K562 (cell line): ENCODE measurements at regions not wholly inside any gene's neighbourhood (a gene's known extent, or its start where the extent isn't known, plus 50 kb on each side); places are given as distances from the start of the nearest gene placed in this dataset.

Experiments used
- KDM1A ChIP-seq, 2 experiments: fragments of 450-650 bp; IDR thresholded peaks; 2 replicates each; pipeline ENCODE4 v1.6.1; 2016; ENCODE audit warnings: mild to moderate bottlenecking in 2 of 2
- PRDM10 ChIP-seq: fragments of 450-650 bp; IDR thresholded peaks from 2 replicates; pipeline ENCODE4 v1.6.1; 2018; ENCODE audit not compliant: partially characterized antibody
- ZBTB17 ChIP-seq: fragments of 450-650 bp; formaldehyde crosslinking; IDR thresholded peaks from 2 replicates; pipeline ENCODE4 v1.4.0; 2020; ENCODE audit warnings: mild to moderate bottlenecking
- ZNF280A ChIP-seq: fragments of 450-650 bp; IDR thresholded peaks from 2 replicates; pipeline ENCODE4 v1.6.1; 2018; ENCODE audit warnings: mild to moderate bottlenecking, low read depth; ENCODE audit not compliant: partially characterized antibody
- TF ChIP-seq, protein P1 (sequence below): fragments of 450-650 bp; IDR thresholded peaks from 2 replicates; pipeline ENCODE4 v1.6.1; 2016; ENCODE audit warnings: mild to moderate bottlenecking, moderate library complexity
- TF ChIP-seq, protein P2 (sequence below): sonication (generic); formaldehyde crosslinking; IDR thresholded peaks from 2 replicates; pipeline ENCODE4 v1.8.1; 2023; ENCODE audit warnings: mild to moderate bottlenecking, missing genetic modification reagents

DNA sequence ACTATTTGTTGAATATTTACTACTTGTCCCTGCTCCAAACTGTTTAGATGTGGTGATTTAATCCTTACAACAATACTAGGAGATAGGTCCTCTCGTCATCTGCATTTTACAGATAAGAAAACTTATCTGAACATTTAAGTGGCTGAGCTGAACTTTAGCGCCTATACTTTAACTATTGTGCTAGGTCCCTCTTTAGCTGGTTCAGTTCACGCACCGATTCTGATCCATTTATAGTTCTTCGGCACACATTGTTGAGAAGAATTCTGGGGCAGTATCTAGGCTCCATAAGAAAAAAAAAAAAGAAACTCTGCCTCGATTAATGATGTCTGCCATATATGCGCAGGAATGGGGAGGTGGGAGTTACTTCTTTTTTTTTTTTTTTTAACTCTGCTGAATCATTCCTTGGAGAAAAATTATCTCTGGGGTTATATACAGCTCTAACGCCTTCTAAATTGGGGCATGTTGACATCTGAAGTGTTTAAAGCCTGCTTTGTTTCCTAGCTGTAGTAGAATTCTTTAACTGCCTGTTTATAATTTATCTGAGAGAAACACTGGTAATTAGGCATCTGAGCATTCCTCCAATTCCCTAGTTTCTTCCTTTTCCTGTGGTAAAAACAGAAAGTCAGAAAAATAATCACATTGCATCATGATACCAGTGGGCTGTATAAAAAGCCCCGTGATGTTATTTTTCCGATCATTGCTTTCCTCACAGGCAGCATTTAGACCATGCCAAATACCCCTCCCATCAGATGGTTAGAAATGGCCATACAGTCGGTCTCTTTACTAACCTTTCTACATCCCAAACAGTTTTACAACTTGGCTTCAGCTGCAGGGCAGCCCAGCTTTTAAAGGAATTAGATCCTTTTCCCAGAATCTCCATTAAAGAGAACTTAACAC, 98.5 kb upstream of the KDM7A start (continued):
- TF ChIP-seq, protein P1, sequence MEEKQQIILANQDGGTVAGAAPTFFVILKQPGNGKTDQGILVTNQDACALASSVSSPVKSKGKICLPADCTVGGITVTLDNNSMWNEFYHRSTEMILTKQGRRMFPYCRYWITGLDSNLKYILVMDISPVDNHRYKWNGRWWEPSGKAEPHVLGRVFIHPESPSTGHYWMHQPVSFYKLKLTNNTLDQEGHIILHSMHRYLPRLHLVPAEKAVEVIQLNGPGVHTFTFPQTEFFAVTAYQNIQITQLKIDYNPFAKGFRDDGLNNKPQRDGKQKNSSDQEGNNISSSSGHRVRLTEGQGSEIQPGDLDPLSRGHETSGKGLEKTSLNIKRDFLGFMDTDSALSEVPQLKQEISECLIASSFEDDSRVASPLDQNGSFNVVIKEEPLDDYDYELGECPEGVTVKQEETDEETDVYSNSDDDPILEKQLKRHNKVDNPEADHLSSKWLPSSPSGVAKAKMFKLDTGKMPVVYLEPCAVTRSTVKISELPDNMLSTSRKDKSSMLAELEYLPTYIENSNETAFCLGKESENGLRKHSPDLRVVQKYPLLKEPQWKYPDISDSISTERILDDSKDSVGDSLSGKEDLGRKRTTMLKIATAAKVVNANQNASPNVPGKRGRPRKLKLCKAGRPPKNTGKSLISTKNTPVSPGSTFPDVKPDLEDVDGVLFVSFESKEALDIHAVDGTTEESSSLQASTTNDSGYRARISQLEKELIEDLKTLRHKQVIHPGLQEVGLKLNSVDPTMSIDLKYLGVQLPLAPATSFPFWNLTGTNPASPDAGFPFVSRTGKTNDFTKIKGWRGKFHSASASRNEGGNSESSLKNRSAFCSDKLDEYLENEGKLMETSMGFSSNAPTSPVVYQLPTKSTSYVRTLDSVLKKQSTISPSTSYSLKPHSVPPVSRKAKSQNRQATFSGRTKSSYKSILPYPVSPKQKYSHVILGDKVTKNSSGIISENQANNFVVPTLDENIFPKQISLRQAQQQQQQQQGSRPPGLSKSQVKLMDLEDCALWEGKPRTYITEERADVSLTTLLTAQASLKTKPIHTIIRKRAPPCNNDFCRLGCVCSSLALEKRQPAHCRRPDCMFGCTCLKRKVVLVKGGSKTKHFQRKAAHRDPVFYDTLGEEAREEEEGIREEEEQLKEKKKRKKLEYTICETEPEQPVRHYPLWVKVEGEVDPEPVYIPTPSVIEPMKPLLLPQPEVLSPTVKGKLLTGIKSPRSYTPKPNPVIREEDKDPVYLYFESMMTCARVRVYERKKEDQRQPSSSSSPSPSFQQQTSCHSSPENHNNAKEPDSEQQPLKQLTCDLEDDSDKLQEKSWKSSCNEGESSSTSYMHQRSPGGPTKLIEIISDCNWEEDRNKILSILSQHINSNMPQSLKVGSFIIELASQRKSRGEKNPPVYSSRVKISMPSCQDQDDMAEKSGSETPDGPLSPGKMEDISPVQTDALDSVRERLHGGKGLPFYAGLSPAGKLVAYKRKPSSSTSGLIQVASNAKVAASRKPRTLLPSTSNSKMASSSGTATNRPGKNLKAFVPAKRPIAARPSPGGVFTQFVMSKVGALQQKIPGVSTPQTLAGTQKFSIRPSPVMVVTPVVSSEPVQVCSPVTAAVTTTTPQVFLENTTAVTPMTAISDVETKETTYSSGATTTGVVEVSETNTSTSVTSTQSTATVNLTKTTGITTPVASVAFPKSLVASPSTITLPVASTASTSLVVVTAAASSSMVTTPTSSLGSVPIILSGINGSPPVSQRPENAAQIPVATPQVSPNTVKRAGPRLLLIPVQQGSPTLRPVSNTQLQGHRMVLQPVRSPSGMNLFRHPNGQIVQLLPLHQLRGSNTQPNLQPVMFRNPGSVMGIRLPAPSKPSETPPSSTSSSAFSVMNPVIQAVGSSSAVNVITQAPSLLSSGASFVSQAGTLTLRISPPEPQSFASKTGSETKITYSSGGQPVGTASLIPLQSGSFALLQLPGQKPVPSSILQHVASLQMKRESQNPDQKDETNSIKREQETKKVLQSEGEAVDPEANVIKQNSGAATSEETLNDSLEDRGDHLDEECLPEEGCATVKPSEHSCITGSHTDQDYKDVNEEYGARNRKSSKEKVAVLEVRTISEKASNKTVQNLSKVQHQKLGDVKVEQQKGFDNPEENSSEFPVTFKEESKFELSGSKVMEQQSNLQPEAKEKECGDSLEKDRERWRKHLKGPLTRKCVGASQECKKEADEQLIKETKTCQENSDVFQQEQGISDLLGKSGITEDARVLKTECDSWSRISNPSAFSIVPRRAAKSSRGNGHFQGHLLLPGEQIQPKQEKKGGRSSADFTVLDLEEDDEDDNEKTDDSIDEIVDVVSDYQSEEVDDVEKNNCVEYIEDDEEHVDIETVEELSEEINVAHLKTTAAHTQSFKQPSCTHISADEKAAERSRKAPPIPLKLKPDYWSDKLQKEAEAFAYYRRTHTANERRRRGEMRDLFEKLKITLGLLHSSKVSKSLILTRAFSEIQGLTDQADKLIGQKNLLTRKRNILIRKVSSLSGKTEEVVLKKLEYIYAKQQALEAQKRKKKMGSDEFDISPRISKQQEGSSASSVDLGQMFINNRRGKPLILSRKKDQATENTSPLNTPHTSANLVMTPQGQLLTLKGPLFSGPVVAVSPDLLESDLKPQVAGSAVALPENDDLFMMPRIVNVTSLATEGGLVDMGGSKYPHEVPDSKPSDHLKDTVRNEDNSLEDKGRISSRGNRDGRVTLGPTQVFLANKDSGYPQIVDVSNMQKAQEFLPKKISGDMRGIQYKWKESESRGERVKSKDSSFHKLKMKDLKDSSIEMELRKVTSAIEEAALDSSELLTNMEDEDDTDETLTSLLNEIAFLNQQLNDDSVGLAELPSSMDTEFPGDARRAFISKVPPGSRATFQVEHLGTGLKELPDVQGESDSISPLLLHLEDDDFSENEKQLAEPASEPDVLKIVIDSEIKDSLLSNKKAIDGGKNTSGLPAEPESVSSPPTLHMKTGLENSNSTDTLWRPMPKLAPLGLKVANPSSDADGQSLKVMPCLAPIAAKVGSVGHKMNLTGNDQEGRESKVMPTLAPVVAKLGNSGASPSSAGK: no peak
- peak; percentile 99 for TF ChIP-seq ZBTB17 (CRISPR knock-in tag)
- peak; percentile 70 to 81 for TF ChIP-seq KDM1A (IDR thresholded peaks at IDR 0.05)
- TF ChIP-seq ZNF280A: no peak
- TF ChIP-seq, protein P2, sequence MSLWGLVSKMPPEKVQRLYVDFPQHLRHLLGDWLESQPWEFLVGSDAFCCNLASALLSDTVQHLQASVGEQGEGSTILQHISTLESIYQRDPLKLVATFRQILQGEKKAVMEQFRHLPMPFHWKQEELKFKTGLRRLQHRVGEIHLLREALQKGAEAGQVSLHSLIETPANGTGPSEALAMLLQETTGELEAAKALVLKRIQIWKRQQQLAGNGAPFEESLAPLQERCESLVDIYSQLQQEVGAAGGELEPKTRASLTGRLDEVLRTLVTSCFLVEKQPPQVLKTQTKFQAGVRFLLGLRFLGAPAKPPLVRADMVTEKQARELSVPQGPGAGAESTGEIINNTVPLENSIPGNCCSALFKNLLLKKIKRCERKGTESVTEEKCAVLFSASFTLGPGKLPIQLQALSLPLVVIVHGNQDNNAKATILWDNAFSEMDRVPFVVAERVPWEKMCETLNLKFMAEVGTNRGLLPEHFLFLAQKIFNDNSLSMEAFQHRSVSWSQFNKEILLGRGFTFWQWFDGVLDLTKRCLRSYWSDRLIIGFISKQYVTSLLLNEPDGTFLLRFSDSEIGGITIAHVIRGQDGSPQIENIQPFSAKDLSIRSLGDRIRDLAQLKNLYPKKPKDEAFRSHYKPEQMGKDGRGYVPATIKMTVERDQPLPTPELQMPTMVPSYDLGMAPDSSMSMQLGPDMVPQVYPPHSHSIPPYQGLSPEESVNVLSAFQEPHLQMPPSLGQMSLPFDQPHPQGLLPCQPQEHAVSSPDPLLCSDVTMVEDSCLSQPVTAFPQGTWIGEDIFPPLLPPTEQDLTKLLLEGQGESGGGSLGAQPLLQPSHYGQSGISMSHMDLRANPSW (CRISPR knock-in tag): no peak
- no peak for TF ChIP-seq PRDM10
